Body of pancreas (tissue), 4 donors: ENCODE measurements at regions not wholly inside any gene's neighbourhood (a gene's known extent, or its start where the extent isn't known, plus 50 kb on each side); places are given as distances from the start of the nearest gene placed in this dataset. TPM values are rescaled to one million over a fixed set of nuclear protein-coding genes. Genes with fewer than 3 reads are reported as not detected.

ENCODE experiments used
- ATAC-seq: fragments of 150-250 bp; one replicate; pipeline ENCODE4 v1.9.1; 2016
- DNase-seq, 4 donors: peaks; one replicate each; pipeline ENCODE4 v3.0.0-alpha.2; 2019
- H3K27ac ChIP-seq, 4 donors: fragments of 200-600 bp; sonication (generic); 1 replicate in 3 of 4; 2 replicates in 1 of 4; pipeline versions ENCODE4 v1.5.1 to v1.6.1; 2016 to 2019; ENCODE audit warnings: mild to moderate bottlenecking in 1 of 4, mixed read lengths in 1 of 4, moderate library complexity in 1 of 4
- H3K27me3 ChIP-seq, 2 donors: fragments of 200-600 bp; sonication (generic); one replicate each; pipeline ENCODE4 v1.6.0; 2016; ENCODE audit warnings: mild to moderate bottlenecking in 1 of 2
- H3K36me3 ChIP-seq, 2 donors: fragments of 200-600 bp; sonication (generic); replicated peaks in 1 of 2; 2 replicates each; pipeline ENCODE4 v1.5.1; 2016; ENCODE audit warnings: low read depth in 2 of 2; ENCODE audit not compliant: insufficient read depth in 1 of 2
- H3K4me1 ChIP-seq: fragments of 200-600 bp; sonication (generic); one replicate; pipeline ENCODE4 v1.6.0; 2016
- H3K4me3 ChIP-seq, 2 donors: fragments of 200-600 bp; sonication (generic); 1 replicate in 1 of 2; 2 replicates in 1 of 2; pipeline ENCODE4 v1.5.1; 2016 to 2019
- H3K9me3 ChIP-seq, 3 donors: fragments of 200-600 bp; sonication (generic); 1 replicate in 2 of 3; 2 replicates in 1 of 3; pipeline ENCODE4 v1.5.1; 2016
- POLR2A ChIP-seq, 3 donors: fragments of 450-650 bp; IDR thresholded peaks; one replicate each; pipeline ENCODE4 v1.6.1; 2016; ENCODE audit warnings: antibody characterized with exemption in 3 of 3, mild to moderate bottlenecking in 2 of 3
- WGBS, 2 donors: methylation state at CpG; one replicate each; pipeline ENCODE4 v1.1.5; 2017; 5-methylcytosine and 5-hydroxymethylcytosine counted together
- intact Hi-C: fragments of 100-400 bp; cut with DNase I; formaldehyde crosslinking; loops from one replicate; pipeline ENCODE4 v1.15.1; 2023
- small RNA-seq: library from RNA; depleted of rRNA; stranded (forward); fragments of <200 nt; gene quantifications from one replicate; pipeline ENCODE3, GENCODE V24; 2016
- TF ChIP-seq, protein P1 (sequence below), 7 experiments: fragments of 450-650 bp in 4 of 7; fragments of 200-600 bp in 3 of 7; sonication (generic) in 3 of 7; IDR thresholded peaks; one replicate each; pipeline ENCODE4 v1.5.1; 2016 to 2019; ENCODE audit warnings: antibody characterized with exemption in 7 of 7

DNA sequence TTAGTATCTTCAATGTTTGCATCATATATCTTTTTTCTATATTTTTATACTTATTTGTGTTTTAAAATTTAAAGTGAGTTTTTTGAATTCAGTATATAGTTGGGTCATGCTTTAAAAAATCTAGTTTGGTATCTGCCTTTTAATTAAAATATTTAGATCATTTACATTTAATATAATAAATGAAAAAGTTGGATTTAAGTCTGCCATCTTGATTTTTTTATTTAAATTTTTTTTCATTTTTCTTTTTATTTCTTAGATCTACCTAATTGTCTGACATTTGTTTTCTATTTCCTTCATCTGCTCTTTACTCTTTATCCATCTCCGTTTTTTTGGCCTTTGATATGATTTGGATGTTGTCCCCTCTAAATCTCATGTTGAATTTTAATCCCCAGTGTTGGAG is 50.0 kb upstream of the N4BP1 start:
- no peaks in the 10 kb centered on the region for H3K27me3 ChIP-seq
- 52 to 58% methylated on average over 1 of the region's 1 CpG for WGBS, 2 donors
- no peak for ATAC-seq
- no peaks in the 10 kb centered on the region for H3K9me3 ChIP-seq
- no peaks in the 10 kb centered on the region for H3K36me3 ChIP-seq
- no peak for DNase-seq
- H3K4me1 ChIP-seq: no peaks in the 10 kb centered on the region
- no peak overlapping the region for H3K4me3 ChIP-seq
- intact Hi-C loops: no loop called here
- TF ChIP-seq, protein P1, sequence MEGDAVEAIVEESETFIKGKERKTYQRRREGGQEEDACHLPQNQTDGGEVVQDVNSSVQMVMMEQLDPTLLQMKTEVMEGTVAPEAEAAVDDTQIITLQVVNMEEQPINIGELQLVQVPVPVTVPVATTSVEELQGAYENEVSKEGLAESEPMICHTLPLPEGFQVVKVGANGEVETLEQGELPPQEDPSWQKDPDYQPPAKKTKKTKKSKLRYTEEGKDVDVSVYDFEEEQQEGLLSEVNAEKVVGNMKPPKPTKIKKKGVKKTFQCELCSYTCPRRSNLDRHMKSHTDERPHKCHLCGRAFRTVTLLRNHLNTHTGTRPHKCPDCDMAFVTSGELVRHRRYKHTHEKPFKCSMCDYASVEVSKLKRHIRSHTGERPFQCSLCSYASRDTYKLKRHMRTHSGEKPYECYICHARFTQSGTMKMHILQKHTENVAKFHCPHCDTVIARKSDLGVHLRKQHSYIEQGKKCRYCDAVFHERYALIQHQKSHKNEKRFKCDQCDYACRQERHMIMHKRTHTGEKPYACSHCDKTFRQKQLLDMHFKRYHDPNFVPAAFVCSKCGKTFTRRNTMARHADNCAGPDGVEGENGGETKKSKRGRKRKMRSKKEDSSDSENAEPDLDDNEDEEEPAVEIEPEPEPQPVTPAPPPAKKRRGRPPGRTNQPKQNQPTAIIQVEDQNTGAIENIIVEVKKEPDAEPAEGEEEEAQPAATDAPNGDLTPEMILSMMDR (IDR thresholded peaks at IDR 0.05): no peak
- TF ChIP-seq POLR2A (IDR thresholded peaks at IDR 0.05): no peak
- no peak overlapping the region for H3K27ac ChIP-seq

Small RNA genes lying in the stretch of these regions (small RNA-seq; reads per million reads assigned to genes)
- gene AC023827.1 (not detected), gene MTND4LP25 (not detected), gene RNU6-257P (not detected)
